K562 (cell line): ENCODE measurements at regions not wholly inside any gene's neighbourhood (a gene's known extent, or its start where the extent isn't known, plus 50 kb on each side); places are given as distances from the start of the nearest gene placed in this dataset.

Source experiments
- ATAC-seq: fragments of 200-7000 bp; cut with Tn5 transposase; 3 replicates; pipeline ENCODE4 v1.9.1; 2020; ENCODE audit warnings: moderate library complexity
- BruUV-seq: library from RNA; stranded (reverse); fragments of 400-500 nt; replicated peaks from 2 replicates; lab custom pipeline; 2021; lab: Mats Ljungman, UMichigan
- CTCF ChIA-PET: fragments of 300-600 bp; formaldehyde crosslinking; extraction: SDS; loops from one replicate; lab custom pipeline; 2021; ENCODE audit warnings: low intra/inter-chr PET ratio; lab: Yijun Ruan, JAX
- POLR2A ChIA-PET: fragments of 300-600, 350-650 bp; sonication (Branson Sonifier 250); formaldehyde crosslinking; extraction: SDS; loops from one replicate; lab custom pipeline; 2021; ENCODE audit warnings: antibody characterized with exemption, inconsistent platforms; lab: Yijun Ruan, JAX
- DNase-seq, 4 experiments: peaks; one replicate each; pipeline versions ENCODE4 v3.0.0 to v3.0.0-alpha.2; 2011 to 2018; ENCODE audit warnings: low spot score in 3 of 4, mixed read lengths in 3 of 4; ENCODE audit errors: extremely low read depth in 1 of 4
- FAIRE-seq: peaks from 2 replicates; lab custom pipeline; 2011; peaks lifted over from hg19 to GRCh38; lab: Jason Lieb, UNC
- H2AFZ ChIP-seq: 2 replicates; pipeline ENCODE4 v1.6.0; 2011; ENCODE audit warnings: low read depth, low read length, control low read depth, inconsistent platforms
- H3K27ac ChIP-seq: fragments of 200-600 bp; 3 replicates; pipeline ENCODE4 v1.8.0; 2011; ENCODE audit warnings: low read depth, mild to moderate bottlenecking, control low read depth, inconsistent platforms, low read length, moderate library complexity, mixed read lengths; ENCODE audit errors: extremely low read depth
- H3K27me3 ChIP-seq, 2 experiments: fragments of 300-600 bp in 1 of 2; 2 replicates in 1 of 2; 3 replicates in 1 of 2; pipeline versions ENCODE4 v1.6.0 to v1.8.0; 2011; ENCODE audit warnings: inconsistent platforms in 2 of 2, low read length in 2 of 2, mild to moderate bottlenecking in 1 of 2, mixed read lengths in 1 of 2, moderate library complexity in 1 of 2; ENCODE audit not compliant: control insufficient read depth in 2 of 2, insufficient read depth in 2 of 2
- H3K36me3 ChIP-seq: fragments of 300-600 bp; 3 replicates; pipeline ENCODE4 v1.8.0; 2011; ENCODE audit warnings: mild to moderate bottlenecking, low read length, inconsistent platforms; ENCODE audit not compliant: control insufficient read depth, insufficient read depth
- H3K4me1 ChIP-seq, 2 experiments: fragments of 200-600 bp in 1 of 2; replicated peaks in 1 of 2; 2 replicates in 1 of 2; 3 replicates in 1 of 2; pipeline versions ENCODE4 v1.5.1 to v1.8.0; 2011; ENCODE audit warnings: inconsistent platforms in 2 of 2, low read length in 2 of 2, mild to moderate bottlenecking in 1 of 2, mixed read lengths in 1 of 2, moderate library complexity in 1 of 2; ENCODE audit not compliant: control insufficient read depth in 2 of 2, insufficient read depth in 2 of 2
- H3K4me2 ChIP-seq: 2 replicates; pipeline ENCODE4 v1.6.1; 2011; ENCODE audit warnings: low read length, control low read depth, inconsistent platforms, mixed read lengths; ENCODE audit not compliant: insufficient read depth
- H3K4me3 ChIP-seq: fragments of 200-600 bp; sonication (generic), shearing (Covaris generic); 2 replicates; pipeline ENCODE4 v1.5.1; 2016; ENCODE audit warnings: control low read depth, inconsistent platforms
- H3K79me2 ChIP-seq: fragments of 200-600 bp; 3 replicates; pipeline ENCODE4 v1.8.0; 2011; ENCODE audit warnings: low read length, inconsistent platforms; ENCODE audit not compliant: control insufficient read depth, insufficient read depth
- H3K9ac ChIP-seq, 2 experiments: 2 replicates each; pipeline versions ENCODE4 v1.6.0 to v1.6.1; 2011; ENCODE audit warnings: low read depth in 2 of 2, low read length in 2 of 2, control low read depth in 1 of 2, inconsistent platforms in 1 of 2, mild to moderate bottlenecking in 1 of 2, mixed read lengths in 1 of 2; ENCODE audit not compliant: insufficient read depth in 1 of 2
- H3K9me1 ChIP-seq: one replicate; pipeline ENCODE4 v1.6.0; 2011; ENCODE audit warnings: inconsistent platforms, mild to moderate bottlenecking, low read length, moderate library complexity; ENCODE audit not compliant: control insufficient read depth, insufficient read depth
- H3K9me3 ChIP-seq: replicated peaks from 2 replicates; pipeline ENCODE4 v1.5.1; 2011; ENCODE audit warnings: low read depth, low read length, inconsistent platforms; ENCODE audit not compliant: control insufficient read depth, insufficient read depth
- H4K20me1 ChIP-seq: replicated peaks from 2 replicates; pipeline ENCODE4 v1.6.1; 2011; ENCODE audit warnings: low read length, inconsistent platforms, mixed read lengths; ENCODE audit not compliant: control insufficient read depth, insufficient read depth
- AFF4 ChIP-seq: sonication (generic); formaldehyde crosslinking; IDR thresholded peaks from 2 replicates; pipeline ENCODE4 v1.8.0; 2023; ENCODE audit warnings: mild to moderate bottlenecking, missing genetic modification reagents
- CBFA2T3 ChIP-seq: fragments of 450-650 bp; IDR thresholded peaks from 2 replicates; pipeline ENCODE4 v1.6.1; 2017
- CSDE1 ChIP-seq, 2 experiments: fragments of 450-650 bp; IDR thresholded peaks; 2 replicates each; pipeline ENCODE4 v1.6.1; 2016; ENCODE audit warnings: mild to moderate bottlenecking in 1 of 2
- EWSR1 ChIP-seq: fragments of 450-650 bp; IDR thresholded peaks from 2 replicates; pipeline ENCODE4 v1.6.1; 2018; ENCODE audit warnings: borderline replicate concordance, mild to moderate bottlenecking, low read depth, moderate library complexity; ENCODE audit not compliant: partially characterized antibody
- FOXP4 ChIP-seq: sonication (generic); formaldehyde crosslinking; IDR thresholded peaks from 2 replicates; pipeline ENCODE4 v1.8.0; 2022; ENCODE audit warnings: mild to moderate bottlenecking, missing genetic modification reagents, borderline replicate concordance
- GATAD2A ChIP-seq: fragments of 450-650 bp; IDR thresholded peaks from 2 replicates; pipeline ENCODE4 v1.6.1; 2017
- L3MBTL2 ChIP-seq: fragments of 450-650 bp; IDR thresholded peaks from 2 replicates; pipeline ENCODE4 v1.6.1; 2016; ENCODE audit warnings: mild to moderate bottlenecking, moderate library complexity
- NR3C1 ChIP-seq: sonication (generic); formaldehyde crosslinking; IDR thresholded peaks from 2 replicates; pipeline ENCODE4 v1.8.1; 2022; ENCODE audit warnings: missing genetic modification reagents
- SMAD3 ChIP-seq: fragments of 450-650 bp; formaldehyde crosslinking; conservative IDR thresholded peaks from 2 replicates; pipeline ENCODE4 v1.4.0; 2020; ENCODE audit warnings: mild to moderate bottlenecking
- ZEB2 ChIP-seq: fragments of 450-650 bp; IDR thresholded peaks from 2 replicates; pipeline ENCODE4 v1.6.1; 2016
- WGBS: fragments of 100-300 bp; shearing (Covaris generic); methylation state at CpG from one replicate; pipeline ENCODE4 v1.1.6; 2016; ENCODE audit warnings: low coverage, mixed read lengths; ENCODE audit not compliant: insufficient coverage; ENCODE audit errors: missing lambda C conversion rate; 5-methylcytosine and 5-hydroxymethylcytosine counted together
- in situ Hi-C: fragments of 300-500 bp; cut with MboI; formaldehyde crosslinking; loops from 4 replicates; pipeline ENCODE4 v1.15.0; 2018; ENCODE audit warnings: inconsistent platforms, mixed read lengths
- intact Hi-C: fragments of 100-400 bp; cut with micrococcal nuclease; formaldehyde crosslinking; loops from 2 replicates; pipeline ENCODE4 v1.14.2; 2022
- TF ChIP-seq, protein P1 (sequence below): fragments of 450-650 bp; IDR thresholded peaks from one replicate; pipeline ENCODE4 v1.6.1; 2018; ENCODE audit warnings: mild to moderate bottlenecking, moderate library complexity; ENCODE audit not compliant: partially characterized antibody
- TF ChIP-seq, protein P2 (sequence below), 2 experiments: fragments of 200-800 bp in 1 of 2; sonication (Bioruptor generic) in 1 of 2; sonication (generic) in 1 of 2; formaldehyde crosslinking in 1 of 2; IDR thresholded peaks in 1 of 2; conservative IDR thresholded peaks in 1 of 2; 2 replicates each; pipeline versions ENCODE4 v1.5.0 to v1.6.1; 2016 to 2020; ENCODE audit warnings: missing compliant biosample characterization in 1 of 2, missing genetic modification characterization in 1 of 2, missing genetic modification reagents in 1 of 2

- no peak for ATAC-seq
- Histone ChIP-seq H3K4me2 (no peak overlapping the region), H3K4me1 (no peaks in the 10 kb centered on the region; a peak in 1 of 5 replicates), H3K36me3 (no peaks in the 10 kb centered on the region), H3K27ac (no peak overlapping the region), H2AFZ (no peak overlapping the region), H3K79me2 (no peaks in the 10 kb centered on the region), H3K4me3 (no peak overlapping the region), H3K27me3 (no peaks in the 10 kb centered on the region), H3K9me3 (no peaks in the 10 kb centered on the region), H3K9ac (no peak overlapping the region; a peak in 1 of 4 replicates), H4K20me1 (no peaks in the 10 kb centered on the region), H3K9me1 (no peaks in the 10 kb centered on the region)
- 53% methylated on average over 10 of the region's 10 CpGs for WGBS
- intact Hi-C loops (no loop called here), in situ Hi-C loops (no loop called here)
- DNase-seq, result no peak
- ChIA-PET CTCF (no interaction called here), POLR2A (interaction anchor here (0.7 to 1.5 kb wide), 2 partner anchors 10 to 21 kb away, joined by 3 read pairs; no protein-coding TSS in a partner anchor)
- no TSS peak for BruUV-seq
- FAIRE-seq, result no peak
- TF ChIP-seq L3MBTL2, result no peak
- TF ChIP-seq, protein P1, sequence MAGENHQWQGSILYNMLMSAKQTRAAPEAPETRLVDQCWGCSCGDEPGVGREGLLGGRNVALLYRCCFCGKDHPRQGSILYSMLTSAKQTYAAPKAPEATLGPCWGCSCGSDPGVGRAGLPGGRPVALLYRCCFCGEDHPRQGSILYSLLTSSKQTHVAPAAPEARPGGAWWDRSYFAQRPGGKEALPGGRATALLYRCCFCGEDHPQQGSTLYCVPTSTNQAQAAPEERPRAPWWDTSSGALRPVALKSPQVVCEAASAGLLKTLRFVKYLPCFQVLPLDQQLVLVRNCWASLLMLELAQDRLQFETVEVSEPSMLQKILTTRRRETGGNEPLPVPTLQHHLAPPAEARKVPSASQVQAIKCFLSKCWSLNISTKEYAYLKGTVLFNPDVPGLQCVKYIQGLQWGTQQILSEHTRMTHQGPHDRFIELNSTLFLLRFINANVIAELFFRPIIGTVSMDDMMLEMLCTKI, result no peak
- TF ChIP-seq SMAD3 (CRISPR knock-in tag), result no peak
- no peak for TF ChIP-seq CSDE1 (IDR thresholded peaks at IDR 0.05)
- TF ChIP-seq AFF4, result no peak
- no peak for TF ChIP-seq GATAD2A
- no peak for TF ChIP-seq EWSR1
- TF ChIP-seq NR3C1 (CRISPR knock-in tag), result no peak
- no peak for TF ChIP-seq ZEB2
- no peak for TF ChIP-seq FOXP4 (CRISPR knock-in tag)
- TF ChIP-seq, protein P2, sequence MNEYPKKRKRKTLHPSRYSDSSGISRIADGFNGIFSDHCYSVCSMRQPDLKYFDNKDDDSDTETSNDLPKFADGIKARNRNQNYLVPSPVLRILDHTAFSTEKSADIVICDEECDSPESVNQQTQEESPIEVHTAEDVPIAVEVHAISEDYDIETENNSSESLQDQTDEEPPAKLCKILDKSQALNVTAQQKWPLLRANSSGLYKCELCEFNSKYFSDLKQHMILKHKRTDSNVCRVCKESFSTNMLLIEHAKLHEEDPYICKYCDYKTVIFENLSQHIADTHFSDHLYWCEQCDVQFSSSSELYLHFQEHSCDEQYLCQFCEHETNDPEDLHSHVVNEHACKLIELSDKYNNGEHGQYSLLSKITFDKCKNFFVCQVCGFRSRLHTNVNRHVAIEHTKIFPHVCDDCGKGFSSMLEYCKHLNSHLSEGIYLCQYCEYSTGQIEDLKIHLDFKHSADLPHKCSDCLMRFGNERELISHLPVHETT (CRISPR knock-in tag; conservative IDR thresholded peaks at IDR 0.05 in 1 of 2, IDR thresholded peaks at IDR 0.05 in 1 of 2), result no peak
- no peak for TF ChIP-seq CBFA2T3
These were observed 107.5 kb upstream of the NR2F2 start for GRCh38 chr15:96222981-96223380.
